ENCODE measurements at regions not wholly inside any gene's neighbourhood (a gene's known extent, or its start where the extent isn't known, plus 50 kb on each side); places are given as distances from the start of the nearest gene placed in this dataset.
A peak's percentile ranks its signal among the peaks of the same experiment; 100 is the strongest.

DNA sequence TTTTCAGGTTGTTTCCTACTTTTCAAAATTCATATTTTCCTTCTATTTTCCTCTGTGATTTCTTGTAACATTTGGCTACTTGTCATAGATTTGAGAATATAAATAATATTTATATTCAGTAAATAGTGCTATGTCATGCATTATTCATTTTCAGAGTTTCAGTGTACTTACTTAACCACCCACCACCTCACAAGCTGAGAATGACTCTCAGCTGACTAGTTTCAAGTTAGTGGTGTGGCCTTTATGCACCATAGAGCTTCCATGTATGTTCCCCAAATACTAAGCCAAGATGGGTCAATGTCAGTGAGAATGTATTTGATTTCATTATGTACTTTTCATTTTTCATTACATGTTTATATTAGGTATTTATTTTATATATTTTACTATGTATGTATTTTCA lies 56.9 kb upstream of the RGS1 start (continued):
- TF ChIP-seq, protein P1, sequence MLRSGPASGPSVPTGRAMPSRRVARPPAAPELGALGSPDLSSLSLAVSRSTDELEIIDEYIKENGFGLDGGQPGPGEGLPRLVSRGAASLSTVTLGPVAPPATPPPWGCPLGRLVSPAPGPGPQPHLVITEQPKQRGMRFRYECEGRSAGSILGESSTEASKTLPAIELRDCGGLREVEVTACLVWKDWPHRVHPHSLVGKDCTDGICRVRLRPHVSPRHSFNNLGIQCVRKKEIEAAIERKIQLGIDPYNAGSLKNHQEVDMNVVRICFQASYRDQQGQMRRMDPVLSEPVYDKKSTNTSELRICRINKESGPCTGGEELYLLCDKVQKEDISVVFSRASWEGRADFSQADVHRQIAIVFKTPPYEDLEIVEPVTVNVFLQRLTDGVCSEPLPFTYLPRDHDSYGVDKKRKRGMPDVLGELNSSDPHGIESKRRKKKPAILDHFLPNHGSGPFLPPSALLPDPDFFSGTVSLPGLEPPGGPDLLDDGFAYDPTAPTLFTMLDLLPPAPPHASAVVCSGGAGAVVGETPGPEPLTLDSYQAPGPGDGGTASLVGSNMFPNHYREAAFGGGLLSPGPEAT (IDR thresholded peaks at IDR 0.05; ENCODE audit: low read depth) = peak; percentile 44; the same call in 1 of the 2 replicates
- TF ChIP-seq MXI1 (IDR thresholded peaks at IDR 0.05; ENCODE audit: low read depth, low read length) (no peak), JUND (IDR thresholded peaks at IDR 0.05; ENCODE audit: low read depth, low read length) (peak; percentile 64; the same call in 1 of the 2 replicates), ZNF592 (IDR thresholded peaks at IDR 0.05) (peak; percentile 85; the same call in 1 of the 2 replicates), SPI1 (IDR thresholded peaks at IDR 0.05; ENCODE audit: borderline replicate concordance, insufficient read depth, low read depth, low read length) (no peak), MEF2B (IDR thresholded peaks at IDR 0.05; ENCODE audit: partially characterized antibody, poor library complexity, severe bottlenecking) (peak; percentile 39), NFIC (IDR thresholded peaks at IDR 0.05; ENCODE audit: low read depth, low read length) (peak; percentile 83), GABPA (IDR thresholded peaks at IDR 0.05; ENCODE audit: low read depth) (no peak)
